DND-41 (cell line): ENCODE measurements at regions not wholly inside any gene's neighbourhood (a gene's known extent, or its start where the extent isn't known, plus 50 kb on each side); places are given as distances from the start of the nearest gene placed in this dataset.
A peak's percentile ranks its signal among the peaks of the same experiment; 100 is the strongest.

ENCODE experiments used
- ATAC-seq: fragments of 200-7000 bp; cut with Tn5 transposase; 3 replicates; pipeline ENCODE4 v1.9.1; 2021; ENCODE audit warnings: low read depth; ENCODE audit not compliant: insufficient read depth
- DNase-seq: peaks from one replicate; pipeline ENCODE4 v3.0.0-alpha.2; 2020
- H2AFZ ChIP-seq: 2 replicates; pipeline ENCODE4 v1.6.0; 2012; ENCODE audit warnings: low read depth, low read length
- H3K27ac ChIP-seq: 2 replicates; pipeline ENCODE4 v1.5.1; 2012; ENCODE audit warnings: low read length, inconsistent platforms
- H3K27me3 ChIP-seq: fragments of 200-600 bp; sonication (generic); 2 replicates; pipeline ENCODE4 v1.6.0; 2012; ENCODE audit warnings: low read length, mild to moderate bottlenecking, inconsistent platforms; ENCODE audit not compliant: insufficient read depth, poor library complexity
- H3K36me3 ChIP-seq: 2 replicates; pipeline ENCODE4 v1.5.1; 2012; ENCODE audit warnings: low read length, inconsistent platforms; ENCODE audit not compliant: insufficient read depth
- H3K4me1 ChIP-seq: 2 replicates; pipeline ENCODE4 v1.5.1; 2012; ENCODE audit warnings: mild to moderate bottlenecking, low read length; ENCODE audit not compliant: insufficient read depth
- H3K4me2 ChIP-seq: 2 replicates; pipeline ENCODE4 v1.6.0; 2012; ENCODE audit warnings: mild to moderate bottlenecking, moderate library complexity, low read length, inconsistent platforms; ENCODE audit not compliant: insufficient read depth
- H3K4me3 ChIP-seq, 2 experiments: fragments of 200-600 bp in 1 of 2; shearing (Covaris generic) in 1 of 2; 2 replicates each; pipeline ENCODE4 v1.5.1; 2012 to 2016; ENCODE audit warnings: inconsistent platforms in 2 of 2, low read length in 2 of 2, mild to moderate bottlenecking in 2 of 2, low read depth in 1 of 2, moderate library complexity in 1 of 2
- H3K79me2 ChIP-seq: 2 replicates; pipeline ENCODE4 v1.6.0; 2012; ENCODE audit warnings: low read length, inconsistent platforms; ENCODE audit not compliant: insufficient read depth
- H3K9ac ChIP-seq: 2 replicates; pipeline ENCODE4 v1.6.0; 2012; ENCODE audit warnings: low read depth, mild to moderate bottlenecking, inconsistent platforms, low read length, moderate library complexity
- H3K9me3 ChIP-seq: 2 replicates; pipeline ENCODE4 v1.5.1; 2012; ENCODE audit warnings: low read length, moderate library complexity, mild to moderate bottlenecking, inconsistent platforms; ENCODE audit not compliant: insufficient read depth, severe bottlenecking
- H4K20me1 ChIP-seq: 2 replicates; pipeline ENCODE4 v1.6.0; 2012; ENCODE audit warnings: low read length; ENCODE audit not compliant: insufficient read depth
- CTCF ChIP-seq: IDR thresholded peaks from 2 replicates; pipeline ENCODE4 v1.5.1; 2012; ENCODE audit warnings: borderline replicate concordance, low read length, moderate library complexity, mild to moderate bottlenecking; ENCODE audit not compliant: poor library complexity, severe bottlenecking; ENCODE audit errors: extremely low read depth
- EZH2 ChIP-seq: IDR thresholded peaks from 3 replicates; pipeline ENCODE4 v1.6.1; 2012; ENCODE audit warnings: borderline replicate concordance, low read depth, mild to moderate bottlenecking, moderate library complexity, low read length, inconsistent platforms; ENCODE audit not compliant: severe bottlenecking

- Histone ChIP-seq H3K4me3 (no peak overlapping the region), H3K9ac (no peak overlapping the region), H3K9me3 (no peaks in the 10 kb centered on the region), H3K27me3 (peaks cover 7% of the 10 kb centered on the region), H3K4me1 (no peaks in the 10 kb centered on the region), H2AFZ (no peak overlapping the region), H3K4me2 (no peak overlapping the region), H3K36me3 (no peaks in the 10 kb centered on the region), H4K20me1 (no peaks in the 10 kb centered on the region), H3K79me2 (no peaks in the 10 kb centered on the region), H3K27ac (no peak overlapping the region)
- TF ChIP-seq EZH2 (no peak), CTCF (no peak)
- DNase-seq (no peak), ATAC-seq (no peak)
These were observed 236.6 kb downstream of the C12orf75 start for GRCh38 chr12:105567061-105567460.

GRCh38 chr12:105569886-105570285 is 239.4 kb downstream of the C12orf75 start:
- Histone ChIP-seq H3K36me3 (no peaks in the 10 kb centered on the region), H3K9ac (no peak overlapping the region), H3K9me3 (no peaks in the 10 kb centered on the region), H4K20me1 (no peaks in the 10 kb centered on the region), H3K4me1 (no peaks in the 10 kb centered on the region), H2AFZ (no peak overlapping the region), H3K79me2 (no peaks in the 10 kb centered on the region), H3K27me3 (peaks cover 7% of the 10 kb centered on the region), H3K4me2 (no peak overlapping the region), H3K4me3 (no peak overlapping the region), H3K27ac (no peak overlapping the region)
- TF ChIP-seq EZH2: no peak
- TF ChIP-seq CTCF: no peak
- peak; percentile 78 for ATAC-seq
- no peak for DNase-seq

GRCh38 chr12:105570944-105571343 is 240.5 kb downstream of the C12orf75 start:
- Histone ChIP-seq H3K4me2 (no peak overlapping the region), H3K27me3 (peaks cover 5% of the 10 kb centered on the region), H3K36me3 (no peaks in the 10 kb centered on the region), H4K20me1 (no peaks in the 10 kb centered on the region), H3K27ac (no peak overlapping the region), H3K79me2 (no peaks in the 10 kb centered on the region), H2AFZ (no peak overlapping the region), H3K4me1 (no peaks in the 10 kb centered on the region), H3K4me3 (no peak overlapping the region), H3K9me3 (no peaks in the 10 kb centered on the region), H3K9ac (no peak overlapping the region)
- ATAC-seq (no peak), DNase-seq (no peak)
- TF ChIP-seq CTCF: no peak
- no peak for TF ChIP-seq EZH2

- H3K27me3 ChIP-seq: peaks cover 2% of the 10 kb centered on the region
- no peak for DNase-seq
- no peak overlapping the region for H3K4me2 ChIP-seq
- ATAC-seq: no peak
- no peak for TF ChIP-seq EZH2
- TF ChIP-seq CTCF: no peak
- H3K79me2 ChIP-seq: no peaks in the 10 kb centered on the region
- no peak overlapping the region for H3K27ac ChIP-seq
- H3K9ac ChIP-seq: no peak overlapping the region
- no peaks in the 10 kb centered on the region for H3K4me1 ChIP-seq
- H3K4me3 ChIP-seq: no peak overlapping the region
- H3K9me3 ChIP-seq: no peaks in the 10 kb centered on the region
- no peaks in the 10 kb centered on the region for H3K36me3 ChIP-seq
- no peak overlapping the region for H2AFZ ChIP-seq
- H4K20me1 ChIP-seq: no peaks in the 10 kb centered on the region
These were observed 243.1 kb downstream of the C12orf75 start for GRCh38 chr12:105573574-105573973.
